Keratinocyte (primary cell): ENCODE measurements at regions not wholly inside any gene's neighbourhood (a gene's known extent, or its start where the extent isn't known, plus 50 kb on each side); places are given as distances from the start of the nearest gene placed in this dataset.

Experiments used
- EZH2 ChIP-seq: IDR thresholded peaks from one replicate; pipeline ENCODE4 v1.6.1; 2012; ENCODE audit warnings: inconsistent platforms, mild to moderate bottlenecking, low read length, moderate library complexity
- TF ChIP-seq, protein P1 (sequence below), 3 experiments: IDR thresholded peaks in 1 of 3; conservative IDR thresholded peaks in 1 of 3; optimal IDR thresholded peaks in 1 of 3; 2 replicates in 2 of 3; 3 replicates in 1 of 3; pipeline versions ENCODE3 to v1.5.1; 2011; ENCODE audit warnings: low read length in 3 of 3, mild to moderate bottlenecking in 3 of 3, moderate library complexity in 2 of 3, control low read depth in 1 of 3, inconsistent platforms in 1 of 3; ENCODE audit not compliant: insufficient read depth in 2 of 3; ENCODE audit errors: extremely low read depth in 1 of 3

DNA sequence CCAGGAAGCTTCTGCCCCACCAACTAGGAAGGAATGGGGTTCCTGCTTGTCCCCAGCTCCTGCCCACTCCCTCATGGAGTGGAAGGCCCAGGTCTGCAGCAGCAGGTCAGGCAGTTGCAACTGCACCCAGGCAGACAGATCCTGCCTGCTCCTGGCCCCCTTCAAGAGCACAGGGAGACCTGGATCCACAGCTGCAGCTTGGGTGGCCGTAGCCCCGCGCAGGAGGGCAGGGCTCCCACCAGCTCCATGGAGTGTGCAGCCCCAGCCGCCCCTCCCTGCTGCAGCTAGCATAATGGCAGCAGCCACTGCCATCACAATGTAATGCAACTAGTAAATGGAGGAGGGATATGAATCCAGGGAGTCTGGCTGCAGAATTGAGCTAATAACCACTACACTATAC lies 187.5 kb upstream of the PLET1 start:
- TF ChIP-seq, protein P1, sequence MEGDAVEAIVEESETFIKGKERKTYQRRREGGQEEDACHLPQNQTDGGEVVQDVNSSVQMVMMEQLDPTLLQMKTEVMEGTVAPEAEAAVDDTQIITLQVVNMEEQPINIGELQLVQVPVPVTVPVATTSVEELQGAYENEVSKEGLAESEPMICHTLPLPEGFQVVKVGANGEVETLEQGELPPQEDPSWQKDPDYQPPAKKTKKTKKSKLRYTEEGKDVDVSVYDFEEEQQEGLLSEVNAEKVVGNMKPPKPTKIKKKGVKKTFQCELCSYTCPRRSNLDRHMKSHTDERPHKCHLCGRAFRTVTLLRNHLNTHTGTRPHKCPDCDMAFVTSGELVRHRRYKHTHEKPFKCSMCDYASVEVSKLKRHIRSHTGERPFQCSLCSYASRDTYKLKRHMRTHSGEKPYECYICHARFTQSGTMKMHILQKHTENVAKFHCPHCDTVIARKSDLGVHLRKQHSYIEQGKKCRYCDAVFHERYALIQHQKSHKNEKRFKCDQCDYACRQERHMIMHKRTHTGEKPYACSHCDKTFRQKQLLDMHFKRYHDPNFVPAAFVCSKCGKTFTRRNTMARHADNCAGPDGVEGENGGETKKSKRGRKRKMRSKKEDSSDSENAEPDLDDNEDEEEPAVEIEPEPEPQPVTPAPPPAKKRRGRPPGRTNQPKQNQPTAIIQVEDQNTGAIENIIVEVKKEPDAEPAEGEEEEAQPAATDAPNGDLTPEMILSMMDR (optimal IDR thresholded peaks at IDR 0.05 in 1 of 3, IDR thresholded peaks at IDR 0.05 in 1 of 3, conservative IDR thresholded peaks at IDR 0.05 in 1 of 3; ENCODE audit: extremely low read depth in 1 of 3, insufficient read depth in 2 of 3, low read length in 3 of 3), result no peak
- no peak for TF ChIP-seq EZH2
